Kasumi-1 (cell line): ENCODE measurements at regions not wholly inside any gene's neighbourhood (a gene's known extent, or its start where the extent isn't known, plus 50 kb on each side); places are given as distances from the start of the nearest gene placed in this dataset.
"Not testable (repeated sequence)": the region's sequence is repeated elsewhere in the genome, so short reads cannot be mapped to it uniquely, and the experiment has no call there.

Source experiments
- DNase-seq, 2 experiments: peaks; one replicate each; lab custom pipeline; 2025; lab: John Stamatoyannopoulos, UW

DNA sequence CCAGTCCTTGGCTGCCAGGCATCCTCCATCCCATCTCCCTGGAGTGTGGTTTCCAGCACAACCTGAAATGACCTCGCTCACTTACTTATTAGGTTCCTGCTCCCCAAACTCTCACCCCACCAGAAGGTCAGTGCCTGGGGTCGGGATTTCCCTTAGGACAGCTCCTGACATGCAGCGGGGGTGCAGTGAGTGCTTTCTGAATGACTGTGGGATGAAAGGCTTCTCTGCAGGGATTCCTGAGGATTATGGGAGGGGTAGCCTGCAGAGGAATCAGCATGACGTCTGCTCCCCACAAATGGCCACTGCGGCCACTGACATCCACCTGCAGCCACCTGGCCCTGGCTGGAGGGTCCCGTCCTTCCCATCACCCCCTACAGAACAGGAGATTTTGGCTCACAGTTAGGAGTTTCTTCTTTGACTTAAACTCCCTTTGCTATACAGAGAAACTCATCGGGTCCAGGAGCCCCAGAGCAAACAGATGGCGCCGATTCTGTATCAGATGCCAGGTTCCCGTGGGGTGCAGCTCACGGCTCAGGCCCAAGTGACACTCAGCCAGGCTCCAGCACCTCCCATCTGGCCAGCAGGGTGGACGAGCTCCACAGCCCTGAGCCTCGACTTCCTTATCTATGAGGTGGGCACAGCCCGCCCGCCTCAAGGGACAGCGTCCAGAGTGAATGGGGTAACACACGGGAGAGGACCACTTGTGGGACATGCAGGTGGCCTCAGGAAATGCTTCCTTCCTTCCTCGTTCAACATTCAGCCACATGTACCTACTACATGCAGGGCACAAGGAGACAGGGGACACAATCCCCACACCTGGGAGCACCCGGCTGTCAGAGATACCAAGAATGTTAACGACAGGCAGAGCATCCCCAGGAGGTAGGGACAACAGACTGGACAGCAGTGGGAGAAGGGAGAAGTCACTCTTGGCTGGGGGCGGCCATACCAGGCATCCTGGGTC, 69.8 kb downstream of the RMI2 start:
- DNase-seq, result no peak

DNA sequence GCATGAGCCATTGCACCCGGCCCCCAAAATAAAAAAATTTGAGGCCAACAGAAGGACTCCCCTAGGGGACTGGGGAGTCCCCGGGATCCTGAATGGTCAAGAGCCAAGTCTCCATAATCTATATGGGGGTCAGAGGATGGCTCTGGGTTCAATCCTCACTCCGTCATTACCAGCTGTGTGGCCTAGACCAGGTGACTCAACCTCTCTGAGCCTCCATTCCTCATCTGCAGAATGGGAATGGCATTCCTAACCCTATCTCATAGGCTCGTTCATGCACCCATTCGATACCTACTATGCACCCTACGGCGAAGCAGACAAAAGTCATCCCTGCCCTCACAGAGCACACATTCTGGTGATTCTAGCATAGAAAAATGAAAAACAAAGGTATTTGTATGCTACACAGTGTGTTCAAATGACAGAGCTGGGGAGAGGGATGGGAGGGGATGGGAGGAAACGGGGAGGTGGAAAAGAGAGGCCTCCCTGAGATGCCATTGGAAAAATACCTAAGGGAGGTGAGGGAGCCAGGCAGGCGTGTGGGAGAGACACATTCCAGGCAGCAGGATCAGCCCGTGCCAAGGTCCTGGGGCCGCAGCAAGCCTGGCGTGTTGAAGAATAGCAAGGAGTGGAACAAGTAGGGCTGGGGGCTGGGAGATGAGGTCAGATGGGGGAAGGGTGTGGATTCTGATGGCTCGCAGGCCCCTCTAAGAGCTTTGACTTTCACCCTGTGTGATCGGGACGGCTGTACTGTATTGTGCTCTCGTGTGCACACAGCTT, 71.2 kb downstream of the RMI2 start:
- no peak for DNase-seq

DNA sequence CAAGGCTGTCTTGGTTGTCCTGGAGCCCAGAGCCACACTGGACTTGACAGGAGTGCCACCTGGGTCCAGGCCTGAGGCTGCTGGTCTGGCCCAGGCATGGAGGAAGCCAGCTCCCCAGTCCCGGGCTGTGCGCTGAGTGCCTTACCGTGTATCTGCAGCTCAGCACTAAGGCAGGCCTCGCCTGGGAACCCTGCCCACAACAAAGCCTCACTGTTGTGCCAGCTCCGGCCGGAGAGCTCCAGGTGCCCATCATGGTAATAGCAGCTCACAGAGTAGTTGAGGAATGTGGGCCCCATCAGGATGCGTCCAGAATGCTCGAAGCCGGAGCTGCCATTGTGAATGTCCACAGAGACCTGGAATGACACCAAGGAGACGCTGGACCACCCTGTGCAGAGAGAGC, 72.2 kb downstream of the RMI2 start:
- DNase-seq, result no peak

DNA sequence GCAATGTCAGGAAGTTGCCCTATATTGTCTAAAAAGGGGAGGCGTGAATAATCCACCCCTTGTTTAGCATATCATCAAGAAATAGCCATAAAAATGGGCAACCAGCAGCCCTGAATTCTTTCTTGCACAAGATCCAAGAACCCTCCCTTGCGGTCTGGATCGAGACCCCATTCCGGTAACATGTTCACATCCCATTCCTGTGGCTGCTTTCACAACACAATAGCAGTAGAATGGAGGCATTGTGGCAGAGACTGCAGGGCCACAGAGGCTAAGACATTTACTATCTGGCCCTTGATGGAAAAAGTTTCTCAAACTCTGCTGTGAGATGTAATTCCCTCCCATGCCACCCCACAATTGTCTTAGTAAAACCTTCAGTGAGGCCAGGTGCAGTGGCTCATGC, 73.2 kb downstream of the RMI2 start:
- DNase-seq, result no peak

DNA sequence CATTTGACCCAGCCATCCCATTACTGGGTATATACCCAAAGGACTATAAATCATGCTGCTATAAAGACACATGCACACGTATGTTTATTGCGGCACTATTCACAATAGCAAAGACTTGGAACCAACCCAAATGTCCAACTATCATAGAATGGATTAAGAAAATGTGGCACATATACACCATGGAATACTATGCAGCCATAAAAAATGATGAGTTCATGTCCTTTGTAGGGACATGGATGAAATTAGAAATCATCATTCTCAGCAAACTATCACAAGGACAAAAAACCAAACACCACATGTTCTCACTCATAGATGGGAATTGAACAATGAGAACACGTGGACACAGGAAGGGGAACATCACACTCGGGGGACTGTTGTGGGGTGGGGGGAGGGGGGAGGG, 74.8 kb downstream of the RMI2 start:
- DNase-seq, result not testable (repeated sequence)

DNA sequence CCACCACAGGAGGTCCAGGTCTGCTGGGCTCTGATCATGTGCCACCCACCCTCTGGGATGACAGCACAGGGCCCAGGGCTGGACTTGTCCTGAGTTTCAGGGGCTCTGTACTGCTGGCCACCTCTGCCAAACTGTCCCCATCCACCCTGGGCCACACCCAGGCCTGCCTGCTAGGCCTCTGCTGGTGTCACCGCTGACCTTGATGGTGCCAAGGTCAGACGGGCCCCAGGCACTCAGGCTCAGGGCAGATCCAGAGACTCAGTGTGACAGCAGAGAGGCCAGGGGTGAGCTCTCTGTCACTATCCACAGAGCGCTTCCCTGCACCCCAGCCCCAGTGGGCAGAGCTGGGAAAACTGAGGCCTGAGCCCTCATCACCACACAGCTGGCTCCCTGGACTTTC, 75.6 kb downstream of the RMI2 start:
- no peak for DNase-seq

DNA sequence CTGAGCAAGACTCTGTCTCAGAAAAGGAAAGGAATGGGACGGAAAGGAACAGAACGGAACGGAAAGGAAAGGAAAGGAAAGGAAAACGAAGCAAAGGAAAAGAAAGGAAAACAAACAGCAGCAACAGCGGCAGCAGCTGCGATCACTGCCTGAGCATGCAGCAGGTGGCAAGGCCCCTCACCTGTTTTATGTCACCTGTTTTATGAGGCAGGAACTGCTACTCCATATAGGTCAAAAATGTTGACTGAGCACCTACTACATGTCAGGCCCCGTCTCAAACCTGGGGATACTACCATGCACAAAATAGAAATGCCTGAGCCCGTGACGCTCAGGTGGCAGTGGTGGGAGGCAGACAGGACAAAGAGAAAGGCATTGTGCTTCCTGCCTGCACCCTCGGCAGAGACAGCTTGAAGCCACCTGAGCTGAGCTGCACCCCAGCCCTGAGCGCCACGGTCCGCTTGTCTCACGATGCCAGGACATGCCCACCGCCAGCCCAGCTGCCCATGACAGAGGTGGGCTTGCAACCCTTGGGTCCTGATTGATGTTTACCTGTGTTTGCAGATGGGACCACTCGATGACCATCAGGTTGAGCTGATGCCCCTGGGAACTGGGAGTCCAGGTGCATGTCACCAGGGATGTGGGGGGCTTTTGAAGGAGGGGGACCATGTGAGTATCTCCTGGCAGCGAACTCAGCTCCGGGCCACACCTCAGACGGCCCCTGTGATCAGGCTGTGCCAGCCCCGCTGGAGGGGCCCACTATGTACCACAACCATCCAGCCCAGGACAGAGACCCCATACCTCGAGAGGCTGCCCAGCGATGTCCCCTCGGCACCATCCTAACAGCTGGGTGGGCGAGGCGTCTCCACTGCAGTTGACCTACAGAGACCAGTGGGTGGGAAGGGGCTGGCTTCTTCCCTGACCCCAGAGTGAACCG, 77.4 kb downstream of the RMI2 start:
- no peak for DNase-seq

DNA sequence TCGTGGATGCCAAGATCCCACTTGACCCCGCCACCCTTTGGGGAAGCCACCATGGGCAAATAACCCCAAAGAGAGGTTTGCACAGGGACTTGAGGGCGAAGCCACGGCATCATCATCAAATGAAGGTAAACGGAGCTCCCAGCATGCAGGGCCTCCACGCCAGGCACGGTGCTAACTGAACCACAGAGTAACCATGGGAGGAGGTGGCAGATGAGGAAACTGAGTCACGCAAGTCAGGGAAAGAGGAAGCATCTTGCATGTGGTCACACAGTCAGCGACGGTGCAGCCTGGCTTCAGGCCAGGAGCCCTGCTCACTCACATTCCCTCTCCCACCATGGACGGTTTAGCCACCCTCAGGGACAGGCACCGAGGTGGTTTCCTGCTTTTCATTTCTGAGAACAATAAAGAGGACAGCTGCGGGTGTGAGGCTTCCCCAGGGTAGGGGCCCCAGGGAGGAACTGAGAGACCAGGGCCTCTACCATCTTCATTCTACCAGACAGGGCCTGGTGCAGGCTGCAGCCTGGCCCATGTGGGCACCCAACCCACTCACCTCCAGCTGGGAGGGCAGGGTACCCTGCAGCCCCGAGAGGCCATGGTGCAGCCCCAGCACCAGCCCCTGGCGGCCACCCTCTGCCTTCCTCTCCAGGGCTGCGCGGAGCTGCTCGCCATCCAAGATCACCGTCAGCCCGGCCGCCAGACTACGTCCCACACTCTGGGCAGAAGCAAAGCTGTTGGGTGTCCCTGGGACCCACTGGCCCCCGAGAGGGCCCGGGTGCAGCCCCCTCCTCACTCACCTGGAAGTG, 78.3 kb downstream of the RMI2 start:
- peak; percentile 57 to 59 for DNase-seq

DNA sequence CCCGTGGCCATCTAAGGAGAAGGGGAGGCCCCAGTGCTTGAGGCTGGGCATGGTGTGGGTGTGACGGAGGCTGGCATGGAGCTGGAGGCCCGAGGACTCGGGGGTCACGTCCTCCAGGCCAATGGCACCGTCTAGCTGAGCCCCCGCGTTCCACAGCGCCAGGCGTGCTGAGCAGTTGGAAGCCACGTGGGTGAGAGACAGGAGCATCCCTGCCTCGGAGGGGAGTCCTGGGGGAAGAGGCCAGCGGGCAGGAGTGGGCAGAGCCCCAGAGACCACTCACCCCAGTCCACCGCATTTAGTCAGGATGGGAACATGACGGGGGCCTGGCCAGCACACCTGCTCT, 78.8 kb downstream of the RMI2 start:
- DNase-seq, result no peak

DNA sequence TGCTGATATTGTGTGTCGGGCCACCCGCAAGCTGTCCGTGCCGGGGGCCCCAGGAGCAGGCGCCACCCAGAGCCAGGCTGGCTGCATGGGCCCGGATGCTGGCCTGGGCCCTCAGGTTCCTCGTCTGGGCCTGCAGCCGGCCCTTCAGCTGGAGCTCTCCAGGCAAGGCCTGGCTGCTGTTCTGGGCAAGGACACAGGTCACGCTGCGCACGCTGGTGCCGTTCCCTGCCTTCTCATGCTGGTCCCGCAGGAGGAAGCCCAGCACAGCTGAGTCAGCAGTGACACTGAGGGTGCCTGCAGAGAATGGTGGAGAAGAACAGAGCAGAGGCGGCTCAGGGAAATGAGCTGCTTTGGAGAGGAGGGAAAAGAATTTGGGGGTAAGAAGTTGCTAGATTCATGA, 79.9 kb downstream of the RMI2 start:
- DNase-seq, result no peak

DNA sequence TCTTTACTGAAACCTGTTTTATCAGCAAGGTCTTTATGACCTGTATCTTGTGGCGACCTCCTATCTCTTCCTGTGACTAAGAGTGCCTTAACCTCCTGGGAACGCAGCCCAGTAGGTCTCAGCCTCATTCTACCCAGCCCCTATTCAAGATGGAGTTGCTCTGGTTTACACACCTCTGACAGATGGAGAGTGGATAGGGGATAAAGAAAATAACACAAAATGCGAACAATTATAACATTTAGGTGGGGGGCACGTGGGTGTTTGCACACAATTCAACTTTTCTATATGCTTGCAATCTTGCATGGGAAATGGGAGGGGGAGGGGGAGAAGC, 83.3 kb downstream of the RMI2 start:
- no peak for DNase-seq

DNA sequence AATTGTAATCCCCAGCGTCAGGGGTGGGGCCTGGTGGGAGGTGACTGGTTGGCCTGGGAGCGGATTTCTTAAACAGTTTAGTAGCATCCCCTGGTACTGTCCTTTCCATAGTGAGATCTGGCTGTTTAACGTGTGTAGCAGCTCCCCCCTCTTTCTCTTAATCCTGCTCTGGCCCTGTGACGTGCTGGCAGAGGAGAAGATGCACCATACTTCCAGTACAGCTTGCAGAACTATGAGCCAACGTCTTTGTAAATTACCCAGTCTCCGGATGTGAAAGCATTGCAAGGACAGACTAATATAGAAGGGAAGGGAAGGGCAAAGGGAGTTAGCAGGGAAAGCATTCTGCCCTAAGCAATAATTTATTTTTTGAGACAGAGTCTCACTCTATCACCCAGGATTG, 83.9 kb downstream of the RMI2 start:
- DNase-seq, result no peak

DNA sequence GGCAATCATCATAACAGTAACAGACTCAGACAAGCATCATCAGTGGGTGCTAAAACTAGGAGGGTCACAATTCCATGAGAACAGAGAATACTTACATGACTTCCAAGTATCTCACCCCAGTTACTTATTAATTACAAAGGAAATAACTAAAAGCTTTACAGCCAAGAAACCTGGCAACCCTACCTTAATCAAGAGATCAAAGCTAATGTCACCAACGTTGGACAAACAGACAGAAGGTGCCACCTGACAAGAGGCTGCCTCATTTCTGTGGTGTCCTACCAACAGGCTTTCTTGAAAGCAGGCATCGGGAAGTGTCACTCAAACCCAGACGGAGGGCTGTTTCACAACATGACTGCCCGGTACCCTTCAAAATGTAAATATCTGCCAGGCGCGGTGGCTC, 84.6 kb downstream of the RMI2 start:
- no peak for DNase-seq

DNA sequence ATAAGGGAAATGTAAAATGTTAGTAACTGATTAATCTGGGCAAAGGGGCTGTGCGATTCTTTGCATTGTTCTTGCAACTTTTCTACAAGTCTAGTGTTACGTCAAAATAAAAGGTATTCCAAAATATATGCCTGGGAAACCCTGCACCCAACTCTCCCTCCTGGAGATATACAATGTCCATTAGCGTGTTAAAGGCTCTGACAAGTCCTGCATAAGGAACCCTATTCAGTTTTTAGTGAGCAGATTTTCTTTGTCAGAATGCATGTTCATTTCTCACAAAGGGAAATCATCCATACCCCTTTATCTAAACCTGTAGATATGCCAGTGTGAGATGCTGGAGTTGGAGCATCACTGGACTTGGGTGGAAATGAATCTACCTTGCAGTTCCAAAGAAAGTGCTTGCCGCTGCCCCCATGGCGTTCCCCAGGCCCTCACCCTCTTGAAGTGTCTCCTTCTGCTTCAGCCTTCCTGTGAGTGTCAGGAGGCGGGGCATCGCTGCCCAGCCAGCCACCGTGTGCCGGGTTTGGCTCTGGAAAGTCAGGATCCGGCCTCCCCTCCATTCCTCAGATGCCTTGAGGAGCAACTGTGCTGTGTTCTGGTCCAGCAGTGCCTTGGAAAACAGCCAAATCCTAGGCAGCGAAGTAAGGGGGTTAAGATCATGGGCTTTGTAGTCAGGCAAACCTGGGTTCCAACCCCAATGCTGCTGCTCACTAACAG, 85.5 kb downstream of the RMI2 start:
- no peak for DNase-seq

DNA sequence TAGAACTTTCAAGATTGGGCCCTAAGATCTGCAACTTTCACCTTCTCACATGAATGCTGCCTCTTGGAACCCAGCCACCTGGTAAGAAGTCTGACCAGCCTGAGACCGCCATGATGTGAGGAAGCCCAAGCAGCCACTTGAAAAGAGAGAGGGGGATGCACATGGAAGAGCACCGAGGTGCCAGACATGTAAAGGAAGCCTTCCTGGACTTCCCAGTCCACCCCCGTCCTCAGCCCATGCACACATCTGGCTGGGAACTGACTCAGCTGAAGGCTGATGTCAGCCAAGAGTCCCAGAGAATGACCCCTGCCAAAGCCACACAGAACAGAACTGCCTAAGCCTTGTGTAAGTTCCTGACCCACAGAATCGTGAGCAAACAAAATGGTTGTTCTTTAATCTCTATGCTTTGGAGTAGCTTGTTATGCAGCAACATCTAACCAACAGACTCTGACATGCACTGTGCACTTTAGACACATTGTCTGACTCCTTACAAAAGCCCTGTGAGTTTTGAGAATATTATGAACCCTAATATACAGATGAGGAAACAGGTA, 86.7 kb downstream of the RMI2 start:
- DNase-seq, result no peak

DNA sequence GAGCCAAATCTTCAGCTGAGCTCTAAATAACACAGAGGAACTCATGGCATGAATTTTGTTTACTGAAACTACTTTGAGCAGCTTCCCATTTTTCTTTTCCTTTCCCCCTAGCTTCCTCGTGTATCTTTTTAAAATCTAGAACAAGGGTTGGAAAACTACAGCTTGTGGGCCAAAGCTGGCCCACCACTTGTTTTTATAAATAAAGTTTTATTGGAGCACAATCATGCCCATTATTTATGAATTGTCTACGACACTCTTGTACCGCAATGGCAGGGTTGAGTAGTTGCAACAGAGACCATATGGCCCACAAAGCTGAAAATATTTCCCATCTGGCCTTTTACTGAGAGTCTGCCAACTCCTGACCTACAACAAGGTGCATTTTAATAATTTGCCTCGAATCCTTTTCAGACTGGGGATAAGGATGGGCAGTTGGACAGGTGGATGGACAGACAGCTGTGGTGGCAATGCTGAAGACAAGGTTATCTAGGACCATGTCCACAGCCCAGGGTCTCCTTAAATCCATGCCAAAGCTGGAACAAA, 87.7 kb downstream of the RMI2 start:
- DNase-seq, result no peak

DNA sequence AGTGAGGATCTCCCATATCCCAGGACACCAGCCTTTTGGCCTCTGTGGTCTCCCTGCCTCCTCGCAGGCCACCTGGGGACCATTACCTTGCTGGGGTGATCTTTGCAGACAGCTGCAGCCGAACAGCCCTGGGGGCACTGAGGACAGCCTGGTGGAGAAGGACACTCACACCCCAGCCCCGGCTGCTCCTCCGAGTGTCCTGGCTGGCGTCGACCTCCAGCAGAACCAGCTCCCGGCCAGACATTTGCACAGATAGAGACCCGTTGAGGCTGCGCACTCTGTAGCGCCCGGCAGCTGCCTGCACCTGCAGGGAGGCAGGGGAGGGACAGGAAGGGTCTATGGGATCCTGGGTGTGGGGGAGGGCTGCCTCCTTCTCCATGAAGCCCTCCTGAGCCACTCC, 90.3 kb downstream of the RMI2 start:
- no peak for DNase-seq

DNA sequence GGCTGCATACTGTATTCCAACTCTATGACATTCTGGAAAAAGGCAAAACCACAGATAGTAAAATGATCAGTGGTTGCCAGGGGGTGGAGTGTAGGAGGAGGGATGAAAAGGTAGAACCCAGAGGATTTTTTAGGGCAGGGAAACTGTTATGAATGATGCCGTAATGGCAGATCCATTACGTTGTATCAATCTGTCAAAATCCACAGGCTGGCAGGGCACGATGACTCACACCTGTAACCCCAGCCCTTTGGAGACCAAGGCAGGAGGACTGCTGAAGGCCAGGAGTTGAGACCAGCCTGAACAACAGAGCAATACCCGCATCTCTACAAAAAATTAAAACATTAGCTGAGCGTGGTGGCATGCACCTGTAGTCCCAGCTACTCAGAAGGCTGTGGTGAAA, 91.8 kb downstream of the RMI2 start:
- no peak for DNase-seq

DNA sequence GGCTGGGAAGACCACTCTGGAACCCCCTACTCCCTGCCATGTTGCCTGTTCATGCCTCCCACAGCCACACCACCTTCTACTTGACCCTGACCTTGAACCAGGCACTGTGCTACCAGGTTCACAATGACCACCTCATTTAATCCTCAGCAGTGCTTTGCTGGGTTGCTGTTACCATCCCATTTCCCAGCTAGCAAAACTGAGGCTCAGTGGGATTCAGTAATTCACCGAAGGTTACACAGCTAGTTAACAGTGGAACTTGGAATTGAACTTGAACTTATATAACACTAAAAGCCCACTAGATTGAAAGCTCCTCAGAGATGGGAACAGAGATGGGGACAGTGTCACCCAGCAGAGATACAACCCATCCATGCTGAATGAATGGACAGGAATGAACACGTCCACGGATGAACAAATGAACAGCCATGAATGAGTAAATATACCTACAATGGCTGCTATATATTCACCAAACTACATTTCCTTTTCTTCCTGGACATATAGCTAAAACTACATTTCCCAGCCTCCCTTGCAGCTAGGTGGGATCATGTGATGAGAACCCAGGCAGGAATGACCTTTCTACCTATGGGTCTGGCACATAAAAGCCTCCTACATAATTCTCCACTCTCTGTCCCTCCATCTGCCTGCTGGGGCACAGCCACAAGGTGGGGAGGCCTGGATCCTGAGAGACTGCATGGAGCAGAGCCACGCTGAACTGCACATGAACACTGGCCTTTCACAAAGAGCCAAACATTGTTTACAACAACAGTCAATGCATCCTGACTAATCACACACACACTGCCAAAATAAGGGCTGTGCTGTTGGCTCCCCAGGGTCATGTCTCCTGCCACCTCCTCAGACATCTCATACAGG, 94.8 kb downstream of the RMI2 start:
- DNase-seq, result no peak
